Body of pancreas (tissue), 4 donors: ENCODE measurements at regions not wholly inside any gene's neighbourhood (a gene's known extent, or its start where the extent isn't known, plus 50 kb on each side); places are given as distances from the start of the nearest gene placed in this dataset.

Experiments used
- ATAC-seq: fragments of 150-250 bp; one replicate; pipeline ENCODE4 v1.9.1; 2016
- DNase-seq, 4 donors: peaks; one replicate each; pipeline ENCODE4 v3.0.0-alpha.2; 2019
- H3K27ac ChIP-seq, 4 donors: fragments of 200-600 bp; sonication (generic); 1 replicate in 3 of 4; 2 replicates in 1 of 4; pipeline versions ENCODE4 v1.5.1 to v1.6.1; 2016 to 2019; ENCODE audit warnings: mild to moderate bottlenecking in 1 of 4, mixed read lengths in 1 of 4, moderate library complexity in 1 of 4
- H3K27me3 ChIP-seq, 2 donors: fragments of 200-600 bp; sonication (generic); one replicate each; pipeline ENCODE4 v1.6.0; 2016; ENCODE audit warnings: mild to moderate bottlenecking in 1 of 2
- H3K36me3 ChIP-seq, 2 donors: fragments of 200-600 bp; sonication (generic); replicated peaks in 1 of 2; 2 replicates each; pipeline ENCODE4 v1.5.1; 2016; ENCODE audit warnings: low read depth in 2 of 2; ENCODE audit not compliant: insufficient read depth in 1 of 2
- H3K4me1 ChIP-seq: fragments of 200-600 bp; sonication (generic); one replicate; pipeline ENCODE4 v1.6.0; 2016
- H3K4me3 ChIP-seq, 2 donors: fragments of 200-600 bp; sonication (generic); 1 replicate in 1 of 2; 2 replicates in 1 of 2; pipeline ENCODE4 v1.5.1; 2016 to 2019
- H3K9me3 ChIP-seq, 3 donors: fragments of 200-600 bp; sonication (generic); 1 replicate in 2 of 3; 2 replicates in 1 of 3; pipeline ENCODE4 v1.5.1; 2016
- CTCF ChIP-seq, 7 experiments: fragments of 450-650 bp in 4 of 7; fragments of 200-600 bp in 3 of 7; sonication (generic) in 3 of 7; IDR thresholded peaks; one replicate each; pipeline ENCODE4 v1.5.1; 2016 to 2019; ENCODE audit warnings: antibody characterized with exemption in 7 of 7
- POLR2A ChIP-seq, 3 donors: fragments of 450-650 bp; IDR thresholded peaks; one replicate each; pipeline ENCODE4 v1.6.1; 2016; ENCODE audit warnings: antibody characterized with exemption in 3 of 3, mild to moderate bottlenecking in 2 of 3
- WGBS, 2 donors: methylation state at CpG; one replicate each; pipeline ENCODE4 v1.1.5; 2017; 5-methylcytosine and 5-hydroxymethylcytosine counted together
- intact Hi-C: fragments of 100-400 bp; cut with DNase I; formaldehyde crosslinking; loops from one replicate; pipeline ENCODE4 v1.15.1; 2023

GRCh38 chr1:234530672-234531071 lies 51.7 kb upstream of the TARBP1 start:
- Histone ChIP-seq H3K4me1 (peaks cover 76% of the 10 kb centered on the region), H3K27me3 (no peaks in the 10 kb centered on the region), H3K4me3 (no peak overlapping the region), H3K36me3 (no peaks in the 10 kb centered on the region), H3K27ac (peak overlapping the region; percentile 90 to 99 (median 96)), H3K9me3 (no peaks in the 10 kb centered on the region)
- TF ChIP-seq CTCF (IDR thresholded peaks at IDR 0.05) = no peak
- TF ChIP-seq POLR2A (IDR thresholded peaks at IDR 0.05) = no peak
- no peak for DNase-seq
- intact Hi-C loops = no loop called here
- 54 to 59% methylated on average over 11 of the region's 11 CpGs for WGBS, 2 donors
- ATAC-seq = no peak

GRCh38 chr1:234529950-234530237 lies 50.9 kb upstream of the TARBP1 start:
- peaks cover 69% of the 10 kb centered on the region for H3K4me1 ChIP-seq
- no peak for ATAC-seq

GRCh38 chr1:234529095-234529949 lies 50.3 kb upstream of the TARBP1 start:
- WGBS, 2 donors = 73 to 85% methylated on average over 8 of the region's 8 CpGs
- DNase-seq (no peak), ATAC-seq (no peak)
- intact Hi-C loops = no loop called here
- Histone ChIP-seq H3K9me3 (no peaks in the 10 kb centered on the region), H3K27me3 (no peaks in the 10 kb centered on the region), H3K4me3 (no peak overlapping the region), H3K4me1 (peaks cover 68% of the 10 kb centered on the region), H3K36me3 (no peaks in the 10 kb centered on the region), H3K27ac (peak overlapping the region; percentile 32 to 99 (median 68))
- no peak for TF ChIP-seq CTCF (IDR thresholded peaks at IDR 0.05)
- no peak for TF ChIP-seq POLR2A (IDR thresholded peaks at IDR 0.05)

More at GRCh38 chr1:234529950-234530237, 50.9 kb upstream of the TARBP1 start:
- 80 to 91% methylated on average over 2 of the region's 2 CpGs for WGBS, 2 donors
- H3K4me3 ChIP-seq = no peak overlapping the region
- TF ChIP-seq CTCF (IDR thresholded peaks at IDR 0.05) = no peak
- TF ChIP-seq POLR2A (IDR thresholded peaks at IDR 0.05) = no peak
- intact Hi-C loops = no loop called here
- no peaks in the 10 kb centered on the region for H3K9me3 ChIP-seq
- DNase-seq = no peak
- no peaks in the 10 kb centered on the region for H3K36me3 ChIP-seq
- peak overlapping the region; percentile 19 to 99 (median 66) for H3K27ac ChIP-seq
- no peaks in the 10 kb centered on the region for H3K27me3 ChIP-seq
